ENCODE measurements at regions not wholly inside any gene's neighbourhood (a gene's known extent, or its start where the extent isn't known, plus 50 kb on each side); places are given as distances from the start of the nearest gene placed in this dataset.
A peak's percentile ranks its signal among the peaks of the same experiment; 100 is the strongest.

DNA sequence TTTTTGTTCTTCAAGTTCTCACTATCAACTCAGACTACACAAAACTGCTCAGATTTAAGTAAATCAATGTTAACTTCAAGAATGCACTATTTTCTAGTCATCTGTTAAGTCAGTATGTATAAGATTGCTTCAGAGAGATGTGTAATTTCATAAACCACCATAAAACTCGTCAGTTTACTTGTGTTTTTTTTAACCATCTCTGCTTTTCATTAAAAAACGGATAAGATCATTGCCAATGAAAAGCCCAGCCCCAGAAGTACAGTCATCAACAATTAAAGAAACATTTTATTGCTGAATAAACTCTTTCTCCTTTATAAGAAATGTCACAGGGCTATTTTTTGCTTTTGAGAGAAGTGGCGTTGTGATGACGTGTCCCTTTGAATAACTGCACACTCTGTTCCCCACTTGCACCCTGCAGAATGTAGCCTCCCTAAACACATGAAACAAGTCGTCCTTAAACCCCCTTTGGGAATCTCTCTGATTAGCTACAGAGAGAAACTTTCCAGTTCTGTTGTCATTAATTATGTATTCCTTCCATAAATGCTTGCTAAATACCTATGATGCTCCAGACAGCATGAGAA lies 202.7 kb upstream of the FOXD3 start:
- Histone ChIP-seq H3K27me3 (no peaks in the 10 kb centered on the region), H3K9me3 (no peaks in the 10 kb centered on the region), H3K27ac (no peak overlapping the region), H3K36me3 (replicated peaks in 1 of 2; ENCODE audit: insufficient read depth in 1 of 2, low read depth in 2 of 2) (no peaks in the 10 kb centered on the region), H3K4me1 (no peaks in the 10 kb centered on the region), H3K4me3 (no peak overlapping the region)
- 50 to 70% methylated on average over 5 of the region's 5 CpGs for WGBS, 2 donors
- DNase-seq (no peak), ATAC-seq (no peak)
- intact Hi-C loops (cut with DNase I) = no loop called here
- TF ChIP-seq, protein P1, sequence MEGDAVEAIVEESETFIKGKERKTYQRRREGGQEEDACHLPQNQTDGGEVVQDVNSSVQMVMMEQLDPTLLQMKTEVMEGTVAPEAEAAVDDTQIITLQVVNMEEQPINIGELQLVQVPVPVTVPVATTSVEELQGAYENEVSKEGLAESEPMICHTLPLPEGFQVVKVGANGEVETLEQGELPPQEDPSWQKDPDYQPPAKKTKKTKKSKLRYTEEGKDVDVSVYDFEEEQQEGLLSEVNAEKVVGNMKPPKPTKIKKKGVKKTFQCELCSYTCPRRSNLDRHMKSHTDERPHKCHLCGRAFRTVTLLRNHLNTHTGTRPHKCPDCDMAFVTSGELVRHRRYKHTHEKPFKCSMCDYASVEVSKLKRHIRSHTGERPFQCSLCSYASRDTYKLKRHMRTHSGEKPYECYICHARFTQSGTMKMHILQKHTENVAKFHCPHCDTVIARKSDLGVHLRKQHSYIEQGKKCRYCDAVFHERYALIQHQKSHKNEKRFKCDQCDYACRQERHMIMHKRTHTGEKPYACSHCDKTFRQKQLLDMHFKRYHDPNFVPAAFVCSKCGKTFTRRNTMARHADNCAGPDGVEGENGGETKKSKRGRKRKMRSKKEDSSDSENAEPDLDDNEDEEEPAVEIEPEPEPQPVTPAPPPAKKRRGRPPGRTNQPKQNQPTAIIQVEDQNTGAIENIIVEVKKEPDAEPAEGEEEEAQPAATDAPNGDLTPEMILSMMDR (IDR thresholded peaks at IDR 0.05) = no peak
- TF ChIP-seq POLR2A (IDR thresholded peaks at IDR 0.05) = no peak

DNA sequence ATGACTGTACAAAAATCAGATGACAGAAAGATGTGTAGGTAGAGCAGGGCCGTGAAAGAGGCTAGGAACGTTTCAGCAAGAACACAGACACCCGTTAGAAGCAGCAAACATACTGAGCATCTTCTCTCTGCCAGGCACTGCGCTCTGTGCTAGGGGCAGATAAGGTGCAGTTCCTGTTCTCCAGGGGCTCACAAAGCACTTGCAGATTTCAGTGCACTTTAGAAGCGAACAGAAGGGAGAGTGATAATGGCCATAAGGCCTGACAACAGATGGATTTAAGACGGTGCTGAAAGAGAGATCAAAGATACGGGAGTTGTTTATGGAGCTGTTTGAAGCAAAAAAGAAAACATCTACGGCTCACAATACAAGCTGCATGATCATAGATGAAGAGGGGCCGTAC lies 200.3 kb upstream of the FOXD3 start:
- WGBS, 2 donors = 53 to 55% methylated on average over 9 of the region's 9 CpGs
- Histone ChIP-seq H3K27ac (no peak overlapping the region), H3K36me3 (replicated peaks in 1 of 2; ENCODE audit: insufficient read depth in 1 of 2, low read depth in 2 of 2) (no peaks in the 10 kb centered on the region), H3K4me1 (no peaks in the 10 kb centered on the region), H3K4me3 (no peak overlapping the region), H3K9me3 (no peaks in the 10 kb centered on the region), H3K27me3 (no peaks in the 10 kb centered on the region)
- ATAC-seq (no peak), DNase-seq (no peak)
- TF ChIP-seq POLR2A (IDR thresholded peaks at IDR 0.05) = no peak
- TF ChIP-seq, protein P1 (IDR thresholded peaks at IDR 0.05) = no peak
- intact Hi-C loops (cut with DNase I) = no loop called here

DNA sequence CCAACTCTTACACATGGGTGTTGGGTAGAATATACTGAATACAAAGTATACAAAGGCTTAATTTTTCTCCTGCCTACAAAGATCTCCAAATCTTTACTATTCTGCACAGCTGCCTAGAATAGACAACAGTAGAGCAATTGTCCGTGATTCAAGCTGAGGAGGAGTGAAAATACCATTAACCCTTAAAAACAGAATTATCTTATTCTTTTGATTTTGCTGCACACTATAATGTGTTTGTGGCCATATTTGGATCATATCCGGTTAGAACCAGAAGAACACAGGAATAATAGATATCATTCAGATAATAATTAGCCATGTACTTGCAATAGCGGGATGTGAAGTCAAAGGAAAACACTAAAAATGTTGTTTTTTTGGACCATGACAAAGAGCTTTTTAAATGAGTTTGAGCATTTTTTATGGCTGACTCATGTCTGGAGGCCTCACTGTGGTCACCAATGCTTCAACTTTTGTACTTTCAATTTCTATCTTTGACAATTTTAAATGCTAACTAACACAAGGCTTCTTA lies 197.6 kb upstream of the FOXD3 start:
- Histone ChIP-seq H3K9me3 (no peaks in the 10 kb centered on the region), H3K27ac (peak overlapping the region in 1 of 4 donors; percentile 38), H3K27me3 (no peaks in the 10 kb centered on the region), H3K4me1 (no peaks in the 10 kb centered on the region), H3K36me3 (replicated peaks in 1 of 2; ENCODE audit: insufficient read depth in 1 of 2, low read depth in 2 of 2) (no peaks in the 10 kb centered on the region), H3K4me3 (no peak overlapping the region)
- DNase-seq = no peak
- 41 to 56% methylated on average over 3 of the region's 3 CpGs for WGBS, 2 donors
- TF ChIP-seq POLR2A (IDR thresholded peaks at IDR 0.05) = no peak
- TF ChIP-seq, protein P1 (IDR thresholded peaks at IDR 0.05) = no peak
- intact Hi-C loops (cut with DNase I) = no loop called here
- peak; percentile 52 for ATAC-seq

DNA sequence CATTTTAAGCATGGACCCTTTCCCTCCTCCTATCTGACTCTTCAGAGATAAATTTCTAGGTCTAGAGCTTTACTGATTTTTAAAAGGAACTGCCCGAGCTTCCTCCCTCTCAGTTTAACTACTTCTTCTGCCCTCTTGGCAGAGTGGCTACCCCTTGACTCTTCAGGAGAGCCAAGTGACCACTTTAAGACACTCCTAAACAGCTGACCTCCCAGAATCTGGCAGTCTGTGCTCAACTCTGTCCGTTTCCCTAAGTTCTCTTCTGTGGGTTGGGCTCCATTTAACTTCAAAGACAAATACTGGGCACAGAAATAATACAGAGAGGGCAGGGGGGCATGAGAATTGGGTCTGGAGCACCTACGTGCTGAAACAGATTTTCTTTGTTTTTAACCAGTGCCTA lies 196.3 kb upstream of the FOXD3 start:
- ATAC-seq (no peak), DNase-seq (no peak)
- no peak overlapping the region for H3K4me3 ChIP-seq
- no peaks in the 10 kb centered on the region for H3K27me3 ChIP-seq
- no peaks in the 10 kb centered on the region for H3K9me3 ChIP-seq
- H3K4me1 ChIP-seq = no peaks in the 10 kb centered on the region
- TF ChIP-seq, protein P1 (IDR thresholded peaks at IDR 0.05) = no peak
- TF ChIP-seq POLR2A (IDR thresholded peaks at IDR 0.05) = no peak
- WGBS, 2 donors = 46 to 48% methylated on average over 3 of the region's 3 CpGs
- intact Hi-C loops (cut with DNase I) = no loop called here
- no peaks in the 10 kb centered on the region for H3K36me3 ChIP-seq (replicated peaks in 1 of 2; ENCODE audit: insufficient read depth in 1 of 2, low read depth in 2 of 2)
- no peak overlapping the region for H3K27ac ChIP-seq

DNA sequence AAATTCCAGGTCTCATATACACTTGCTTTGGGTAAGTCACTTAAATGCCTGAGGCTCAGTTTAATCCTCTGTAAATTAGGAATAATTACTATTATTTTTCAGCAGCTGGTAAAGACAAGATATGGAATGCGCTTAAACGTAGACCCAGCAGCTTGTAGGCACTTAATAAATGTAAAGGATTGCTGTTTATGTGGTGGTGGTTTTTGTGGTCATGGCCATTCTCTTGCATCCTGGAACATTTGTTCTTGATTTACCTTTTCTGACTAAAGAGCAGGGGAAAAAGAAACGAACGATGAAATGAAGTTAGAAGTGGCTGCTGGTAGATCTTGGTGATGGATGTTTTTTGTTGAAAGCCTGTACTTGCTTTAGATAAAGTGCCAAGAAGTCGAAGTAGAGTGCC lies 195.0 kb upstream of the FOXD3 start:
- Histone ChIP-seq H3K4me1 (no peaks in the 10 kb centered on the region), H3K27me3 (no peaks in the 10 kb centered on the region), H3K27ac (no peak overlapping the region), H3K36me3 (replicated peaks in 1 of 2; ENCODE audit: insufficient read depth in 1 of 2, low read depth in 2 of 2) (no peaks in the 10 kb centered on the region), H3K9me3 (no peaks in the 10 kb centered on the region), H3K4me3 (no peak overlapping the region)
- ATAC-seq = no peak
- no peak for DNase-seq
- 65 to 67% methylated on average over 5 of the region's 5 CpGs for WGBS, 2 donors
- TF ChIP-seq, protein P1 (IDR thresholded peaks at IDR 0.05) = no peak
- intact Hi-C loops (cut with DNase I) = no loop called here

All from body of pancreas (tissue), 4 donors.